ENCODE measurements at regions not wholly inside any gene's neighbourhood (a gene's known extent, or its start where the extent isn't known, plus 50 kb on each side); places are given as distances from the start of the nearest gene placed in this dataset.

- DNase-seq, result no peak
Observed at GRCh38 chr4:175951794-175952193, 113.8 kb upstream of the WDR17 start.

GRCh38 chr4:175953116-175953515, 112.5 kb upstream of the WDR17 start:
- DNase-seq, result no peak

- DNase-seq, result no peak
Observed at GRCh38 chr4:175953960-175954521, 111.6 kb upstream of the WDR17 start.

GRCh38 chr4:175954685-175955084, 111.0 kb upstream of the WDR17 start:
- no peak for DNase-seq

GRCh38 chr4:175961604-175962003, 104.0 kb upstream of the WDR17 start:
- DNase-seq, result no peak

- DNase-seq, result no peak
Observed at GRCh38 chr4:175970072-175970471, 95.6 kb upstream of the WDR17 start.

- DNase-seq, result no peak
Observed at GRCh38 chr4:175970724-175971123, 94.9 kb upstream of the WDR17 start.

- DNase-seq, result no peak
Observed at GRCh38 chr4:175971388-175972179, 94.1 kb upstream of the WDR17 start.

- DNase-seq, result no peak
Observed at GRCh38 chr4:175973027-175973923, 92.4 kb upstream of the WDR17 start.

GRCh38 chr4:175983636-175984035, 82.0 kb upstream of the WDR17 start:
- no peak for DNase-seq

GRCh38 chr4:175986668-175987067, 79.0 kb upstream of the WDR17 start:
- no peak for DNase-seq

GRCh38 chr4:175988511-175988910, 77.1 kb upstream of the WDR17 start:
- no peak for DNase-seq

- DNase-seq, result no peak
Observed at GRCh38 chr4:175996206-175996605, 69.4 kb upstream of the WDR17 start.

GRCh38 chr4:175997291-175997690, 68.3 kb upstream of the WDR17 start:
- no peak for DNase-seq

- DNase-seq, result no peak
Observed at GRCh38 chr4:175998782-175999181, 66.9 kb upstream of the WDR17 start.

GRCh38 chr4:175999944-176000343, 65.7 kb upstream of the WDR17 start:
- DNase-seq, result no peak

GRCh38 chr4:176001151-176002006, 64.3 kb upstream of the WDR17 start:
- no peak for DNase-seq

- peak in 1 of 2 experiments; percentile 25 for DNase-seq
Observed at GRCh38 chr4:176002007-176002613, 63.5 kb upstream of the WDR17 start.

GRCh38 chr4:176005766-176006165, 59.9 kb upstream of the WDR17 start:
- DNase-seq, result no peak

GRCh38 chr4:176009254-176009653, 56.4 kb upstream of the WDR17 start:
- DNase-seq, result no peak

GRCh38 chr4:176011529-176011928, 54.1 kb upstream of the WDR17 start:
- no peak for DNase-seq

Data from NCI-H1930 (cell line).